Loucy (cell line): ENCODE measurements at regions not wholly inside any gene's neighbourhood (a gene's known extent, or its start where the extent isn't known, plus 50 kb on each side); places are given as distances from the start of the nearest gene placed in this dataset.

ENCODE experiments used
- H2AFZ ChIP-seq: fragments of 200-600 bp; sonication (generic); 2 replicates; pipeline ENCODE4 v1.6.0; 2016; ENCODE audit warnings: antibody characterized with exemption, mild to moderate bottlenecking, low read length, moderate library complexity
- H3F3A ChIP-seq: fragments of 200-600 bp; 2 replicates; pipeline ENCODE4 v1.6.0; 2016; ENCODE audit warnings: antibody characterized with exemption, low read depth, mild to moderate bottlenecking
- H3K27me3 ChIP-seq: fragments of 200-600 bp; sonication (generic); 2 replicates; pipeline ENCODE4 v1.6.1; 2014; ENCODE audit warnings: low read length, mild to moderate bottlenecking; ENCODE audit not compliant: insufficient read depth, poor library complexity, severe bottlenecking
- H3K36me3 ChIP-seq: fragments of 200-600 bp; sonication (generic); 2 replicates; pipeline ENCODE4 v1.6.1; 2016; ENCODE audit warnings: low read length; ENCODE audit not compliant: insufficient read depth
- H3K4me1 ChIP-seq: fragments of 200-600 bp; sonication (generic); 2 replicates; pipeline ENCODE4 v1.5.1; 2014; ENCODE audit warnings: low read length, mild to moderate bottlenecking; ENCODE audit not compliant: insufficient read depth, poor library complexity, severe bottlenecking
- H3K4me2 ChIP-seq: fragments of 200-600 bp; sonication (generic); 2 replicates; pipeline ENCODE4 v1.6.0; 2014; ENCODE audit warnings: antibody characterized with exemption, low read length, low read depth, mild to moderate bottlenecking; ENCODE audit not compliant: poor library complexity, severe bottlenecking
- H3K4me3 ChIP-seq: fragments of 200-600 bp; sonication (generic); 2 replicates; pipeline ENCODE4 v1.5.1; 2014; ENCODE audit warnings: low read length, mild to moderate bottlenecking, mixed read lengths; ENCODE audit not compliant: poor library complexity, severe bottlenecking
- H3K79me2 ChIP-seq: fragments of 200-600 bp; sonication (generic); 2 replicates; pipeline ENCODE4 v1.6.1; 2014; ENCODE audit warnings: low read length; ENCODE audit not compliant: insufficient read depth
- H3K9ac ChIP-seq: fragments of 200-600 bp; sonication (generic); 2 replicates; pipeline ENCODE4 v1.6.0; 2014; ENCODE audit warnings: mild to moderate bottlenecking, low read depth, low read length, moderate library complexity; ENCODE audit not compliant: poor library complexity, severe bottlenecking
- H3K9me2 ChIP-seq: fragments of 200-600 bp; sonication (generic); replicated peaks from 2 replicates; pipeline ENCODE4 v1.6.1; 2016; ENCODE audit warnings: low read depth, low read length, mixed read lengths
- H3K9me3 ChIP-seq: fragments of 200-600 bp; sonication (generic); 2 replicates; pipeline ENCODE4 v1.6.1; 2014; ENCODE audit warnings: mild to moderate bottlenecking, antibody characterized with exemption, low read length, low read depth; ENCODE audit not compliant: insufficient read depth
- H4K20me1 ChIP-seq: fragments of 200-600 bp; sonication (generic); 2 replicates; pipeline ENCODE4 v1.6.0; 2014; ENCODE audit warnings: antibody characterized with exemption, low read length, mild to moderate bottlenecking; ENCODE audit not compliant: insufficient read depth, poor library complexity, severe bottlenecking
- CTCF ChIP-seq: fragments of 200-600 bp; sonication (generic); conservative IDR thresholded peaks from 2 replicates; pipeline ENCODE4 v1.5.1; 2014; ENCODE audit warnings: mild to moderate bottlenecking, antibody characterized with exemption, low read length
- EZH2phosphoT487 ChIP-seq: fragments of 200-600 bp; IDR thresholded peaks from 2 replicates; pipeline ENCODE4 v1.6.1; 2018; ENCODE audit warnings: antibody characterized with exemption, mild to moderate bottlenecking, moderate library complexity, borderline replicate concordance

DNA sequence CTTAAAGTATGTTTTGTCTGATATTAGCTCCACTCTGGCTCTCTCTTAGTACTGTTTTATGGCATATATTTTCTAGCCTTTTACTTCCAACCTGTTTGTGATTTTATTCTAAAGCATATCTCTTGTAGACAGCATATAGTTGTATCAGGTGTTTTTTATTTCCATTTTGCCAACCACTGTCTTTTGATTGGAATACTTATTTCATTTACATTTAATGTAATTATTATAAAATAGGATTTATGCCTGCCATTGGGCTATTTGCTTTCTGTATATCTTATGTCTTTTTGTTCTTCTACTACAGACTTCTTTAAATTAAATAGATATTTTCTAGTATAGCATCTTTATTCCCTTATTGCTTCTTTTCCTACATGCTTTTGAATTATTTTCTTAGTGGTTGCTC lies 67.3 kb downstream of the LRRC30 start:
- H4K20me1 ChIP-seq = no peaks in the 10 kb centered on the region
- 0 out of 2 replicates have a peak, but pooled peaks cover 5% of the 10 kb centered on the region for H3K9me3 ChIP-seq
- H2AFZ ChIP-seq = no peak overlapping the region
- H3K9me2 ChIP-seq = no peaks in the 10 kb centered on the region
- TF ChIP-seq EZH2phosphoT487 (no peak), CTCF (no peak)
- H3F3A ChIP-seq = no peaks in the 10 kb centered on the region
- H3K36me3 ChIP-seq = no peaks in the 10 kb centered on the region
- no peak overlapping the region for H3K4me2 ChIP-seq
- no peaks in the 10 kb centered on the region for H3K27me3 ChIP-seq
- no peak overlapping the region for H3K9ac ChIP-seq
- no peak overlapping the region for H3K4me3 ChIP-seq
- H3K4me1 ChIP-seq = no peaks in the 10 kb centered on the region
- no peaks in the 10 kb centered on the region for H3K79me2 ChIP-seq

DNA sequence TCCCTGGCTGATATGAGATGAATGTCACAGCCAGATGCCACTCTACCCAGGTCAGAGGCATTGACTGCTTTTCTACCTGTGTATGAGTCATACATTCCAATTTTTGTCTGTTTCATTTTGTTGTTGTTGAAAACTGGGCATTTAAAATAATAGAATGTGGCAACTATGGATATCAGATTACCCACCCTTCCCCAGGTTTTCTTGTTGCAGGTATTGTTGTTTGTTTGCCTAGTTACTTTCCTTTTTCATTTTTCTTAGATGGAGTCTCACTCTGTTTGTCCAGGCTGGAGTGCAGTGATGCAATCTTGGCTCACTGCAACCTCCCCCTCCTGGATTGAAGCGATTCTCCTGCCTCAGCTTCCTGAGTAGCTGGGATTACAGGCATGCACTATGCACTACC lies 70.2 kb downstream of the LRRC30 start:
- Histone ChIP-seq H3F3A (no peaks in the 10 kb centered on the region), H3K9me3 (no peaks in the 10 kb centered on the region), H3K9me2 (no peaks in the 10 kb centered on the region), H3K9ac (no peak overlapping the region), H3K36me3 (no peaks in the 10 kb centered on the region), H3K27me3 (no peaks in the 10 kb centered on the region), H3K79me2 (no peaks in the 10 kb centered on the region), H3K4me1 (no peaks in the 10 kb centered on the region), H3K4me3 (no peak overlapping the region), H2AFZ (no peak overlapping the region), H4K20me1 (no peaks in the 10 kb centered on the region), H3K4me2 (no peak overlapping the region)
- TF ChIP-seq EZH2phosphoT487 (no peak), CTCF (no peak)

- Histone ChIP-seq H3K4me2 (no peak overlapping the region), H3K79me2 (no peaks in the 10 kb centered on the region)
- no peak for TF ChIP-seq CTCF
- no peak for TF ChIP-seq EZH2phosphoT487
Observed at GRCh38 chr18:7303316-7304060, 72.6 kb downstream of the LRRC30 start.

More at GRCh38 chr18:7303316-7304060, 72.6 kb downstream of the LRRC30 start:
- no peak overlapping the region for H2AFZ ChIP-seq
- no peak overlapping the region for H3K9ac ChIP-seq
- no peaks in the 10 kb centered on the region for H3K9me3 ChIP-seq
- H3K4me1 ChIP-seq = no peaks in the 10 kb centered on the region
- H3K27me3 ChIP-seq = no peaks in the 10 kb centered on the region
- H4K20me1 ChIP-seq = no peaks in the 10 kb centered on the region
- H3F3A ChIP-seq = no peaks in the 10 kb centered on the region
- H3K4me3 ChIP-seq = no peak overlapping the region
- H3K36me3 ChIP-seq = no peaks in the 10 kb centered on the region
- H3K9me2 ChIP-seq = no peaks in the 10 kb centered on the region
